SK-N-MC (cell line): ENCODE measurements at regions not wholly inside any gene's neighbourhood (a gene's known extent, or its start where the extent isn't known, plus 50 kb on each side); places are given as distances from the start of the nearest gene placed in this dataset.

Source experiments
- EZH2 ChIP-seq: fragments of 200-600 bp; sonication (generic); IDR thresholded peaks from one replicate; pipeline ENCODE4 v1.6.1; 2017; ENCODE audit warnings: antibody characterized with exemption
- POLR2AphosphoS5 ChIP-seq: IDR thresholded peaks from 2 replicates; pipeline ENCODE4 v1.6.1; 2012; ENCODE audit warnings: mild to moderate bottlenecking, low read depth, low read length, borderline replicate concordance

GRCh38 chr18:23359421-23359820, 93.7 kb upstream of the RIOK3 start:
- no peak for TF ChIP-seq EZH2
- TF ChIP-seq POLR2AphosphoS5: no peak
